WERI-Rb-1 (cell line): ENCODE measurements at regions not wholly inside any gene's neighbourhood (a gene's known extent, or its start where the extent isn't known, plus 50 kb on each side); places are given as distances from the start of the nearest gene placed in this dataset.
"Not testable (repeated sequence)": the region's sequence is repeated elsewhere in the genome, so short reads cannot be mapped to it uniquely, and the experiment has no call there.

Experiments
- DNase-seq: peaks from one replicate; pipeline ENCODE4 v3.0.0-alpha.2; 2020
- H3K27ac ChIP-seq: fragments of 250-450 bp; sonication (Bioruptor Pico); 2 replicates; pipeline ENCODE4 v1.5.1; 2020; ENCODE audit warnings: mild to moderate bottlenecking, moderate library complexity
- H3K27me3 ChIP-seq: fragments of 250-450 bp; sonication (Bioruptor Pico); 2 replicates; pipeline ENCODE4 v1.5.1; 2021; ENCODE audit warnings: mild to moderate bottlenecking, low read depth, moderate library complexity; ENCODE audit not compliant: insufficient read depth, severe bottlenecking
- H3K36me3 ChIP-seq: fragments of 250-450 bp; sonication (Bioruptor Pico); 2 replicates; pipeline ENCODE4 v1.5.1; 2020; ENCODE audit warnings: mild to moderate bottlenecking, moderate library complexity
- H3K4me3 ChIP-seq: 2 replicates; pipeline ENCODE4 v1.5.1; 2011; ENCODE audit warnings: low read depth, mild to moderate bottlenecking, control low read depth, low read length
- H3K9me3 ChIP-seq: fragments of 250-450 bp; sonication (Bioruptor Pico); 2 replicates; pipeline ENCODE4 v1.5.1; 2021; ENCODE audit warnings: mild to moderate bottlenecking, moderate library complexity; ENCODE audit not compliant: severe bottlenecking

DNA sequence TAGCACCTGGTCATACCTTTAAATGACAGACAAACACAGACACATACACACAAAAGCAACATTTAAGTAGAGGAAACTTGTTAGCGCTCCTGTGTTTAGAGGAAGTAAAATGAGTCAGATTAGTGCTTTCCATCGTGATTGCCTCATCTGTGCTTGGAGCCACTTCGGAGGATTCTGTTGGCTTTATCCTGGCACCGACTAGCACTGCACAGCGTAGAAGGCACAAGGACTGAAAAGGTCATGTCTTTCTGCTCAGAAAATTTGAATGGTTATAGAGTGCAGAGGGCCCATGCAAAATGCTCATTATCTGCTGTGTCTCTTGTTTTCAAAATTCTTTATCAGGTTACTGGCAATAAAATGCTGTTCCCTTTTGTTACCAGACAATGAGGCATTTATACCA lies 863.6 kb upstream of the TPTE start:
- DNase-seq, H3K27ac ChIP-seq, H3K36me3 ChIP-seq, H3K9me3 ChIP-seq, H3K4me3 ChIP-seq, H3K27me3 ChIP-seq: not testable (repeated sequence)

DNA sequence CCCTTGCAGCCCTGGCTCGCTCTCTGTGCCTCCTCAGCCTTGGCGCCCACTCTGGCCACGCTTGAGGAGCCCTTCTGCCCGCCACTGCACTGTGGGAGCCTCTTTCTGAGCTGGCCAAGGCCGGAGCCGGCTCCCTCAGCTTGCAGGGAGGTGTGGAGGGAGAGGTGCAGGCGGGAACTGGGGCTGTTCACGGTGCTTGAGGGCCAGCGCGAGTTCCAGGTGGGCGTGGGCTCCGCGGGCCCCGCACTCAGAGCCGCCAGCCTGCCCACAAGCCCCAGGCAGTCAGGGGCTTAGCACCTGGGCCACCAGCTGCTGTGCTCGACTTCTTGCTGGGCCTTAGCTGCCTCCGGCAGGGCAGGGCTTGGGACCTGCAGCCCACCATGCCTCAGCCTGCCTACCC lies 861.5 kb upstream of the TPTE start:
- H3K36me3 ChIP-seq, H3K27ac ChIP-seq, DNase-seq, H3K27me3 ChIP-seq, H3K9me3 ChIP-seq, H3K4me3 ChIP-seq: not testable (repeated sequence)

DNA sequence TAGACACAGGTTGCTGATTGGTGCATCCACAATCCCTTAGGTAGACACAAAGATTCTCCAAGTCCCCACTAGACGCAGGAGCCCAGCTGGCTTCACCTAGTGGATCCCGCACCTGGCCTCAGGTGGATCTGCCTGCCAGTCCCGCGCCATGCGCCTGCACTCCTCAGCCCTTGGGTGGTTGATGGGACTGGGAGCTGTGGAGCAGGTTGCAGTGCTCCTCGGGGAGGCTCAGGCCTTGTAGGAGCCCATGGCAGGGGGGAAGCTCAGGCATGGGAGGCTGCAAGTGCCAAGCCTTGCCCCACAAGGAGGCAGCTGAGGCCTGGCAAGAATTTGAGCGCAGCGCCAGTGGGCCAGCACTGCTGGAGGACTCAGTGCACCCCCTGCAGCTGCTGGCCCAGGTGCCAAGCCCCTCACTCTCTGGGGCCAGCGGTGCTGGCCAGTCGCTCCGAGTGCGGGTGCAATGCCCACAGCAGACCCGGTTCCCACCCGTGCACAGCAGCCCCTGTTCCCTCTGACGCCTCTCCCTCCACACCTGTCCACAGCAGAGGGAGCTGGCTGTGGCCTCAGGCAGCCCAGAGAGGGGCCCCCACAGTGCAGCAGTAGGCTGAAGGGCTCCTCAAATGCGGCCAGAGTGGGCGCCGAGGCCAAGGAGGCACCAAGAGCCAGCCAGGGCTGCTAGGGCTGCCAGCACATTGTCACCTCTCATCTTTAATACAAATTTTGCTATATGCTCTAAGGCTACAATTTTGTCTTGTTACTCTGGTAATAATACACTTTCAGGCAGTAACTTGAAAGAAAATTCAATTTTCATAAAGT lies 857.3 kb upstream of the TPTE start:
- H3K4me3 ChIP-seq, H3K36me3 ChIP-seq, H3K27me3 ChIP-seq, H3K27ac ChIP-seq, DNase-seq, H3K9me3 ChIP-seq: not testable (repeated sequence)

DNA sequence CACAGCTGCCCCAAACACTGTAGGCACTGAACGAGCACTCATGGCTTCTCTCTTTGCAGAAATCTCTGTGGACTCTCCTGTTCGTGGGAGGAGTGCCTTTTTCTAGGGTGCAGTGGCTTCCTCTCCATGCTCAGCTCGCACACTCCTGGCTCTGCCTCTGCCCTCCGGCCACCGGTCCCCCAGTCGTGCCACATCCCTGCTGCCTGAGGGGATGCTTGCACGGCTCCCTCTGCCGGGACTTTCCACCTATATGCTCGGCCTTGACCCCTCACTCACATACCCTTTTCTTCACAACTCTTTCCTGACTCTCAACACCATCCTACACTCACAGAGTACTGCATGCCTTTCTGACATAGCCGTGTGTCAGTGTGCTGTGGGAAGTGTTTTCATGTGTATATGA lies 845.6 kb upstream of the TPTE start:
- H3K9me3 ChIP-seq, H3K27ac ChIP-seq, DNase-seq, H3K27me3 ChIP-seq, H3K4me3 ChIP-seq, H3K36me3 ChIP-seq: not testable (repeated sequence)

DNA sequence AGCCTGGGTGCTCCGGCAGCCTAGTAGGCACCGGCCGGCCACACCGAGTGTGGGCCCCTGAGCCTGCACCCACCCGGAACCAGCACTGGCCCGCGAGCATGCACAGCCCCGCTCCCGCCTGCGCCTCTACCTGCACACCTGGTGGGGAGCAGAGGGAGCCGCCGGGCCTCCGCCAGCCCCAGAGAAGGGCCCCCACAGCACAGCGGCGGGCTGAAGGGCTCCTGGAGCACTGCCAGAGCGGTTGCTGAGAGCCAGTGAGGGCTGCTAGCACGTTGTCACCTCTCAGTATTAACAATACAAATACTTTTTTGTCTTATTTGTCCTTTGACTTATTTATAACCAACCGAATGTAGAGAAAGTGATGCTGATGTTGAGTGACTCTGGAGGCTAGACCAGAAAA lies 842.4 kb upstream of the TPTE start:
- H3K9me3 ChIP-seq, H3K27ac ChIP-seq, H3K27me3 ChIP-seq, H3K36me3 ChIP-seq, DNase-seq, H3K4me3 ChIP-seq: not testable (repeated sequence)

- DNase-seq, H3K27me3 ChIP-seq, H3K9me3 ChIP-seq, H3K27ac ChIP-seq, H3K4me3 ChIP-seq, H3K36me3 ChIP-seq: not testable (repeated sequence)
Measured at GRCh38 chr21:9688945-9689344, 832.4 kb upstream of the TPTE start.

GRCh38 chr21:9690981-9691380 lies 830.4 kb upstream of the TPTE start:
- not testable (repeated sequence) for H3K27ac ChIP-seq, H3K4me3 ChIP-seq, H3K27me3 ChIP-seq, DNase-seq, H3K9me3 ChIP-seq, H3K36me3 ChIP-seq

DNA sequence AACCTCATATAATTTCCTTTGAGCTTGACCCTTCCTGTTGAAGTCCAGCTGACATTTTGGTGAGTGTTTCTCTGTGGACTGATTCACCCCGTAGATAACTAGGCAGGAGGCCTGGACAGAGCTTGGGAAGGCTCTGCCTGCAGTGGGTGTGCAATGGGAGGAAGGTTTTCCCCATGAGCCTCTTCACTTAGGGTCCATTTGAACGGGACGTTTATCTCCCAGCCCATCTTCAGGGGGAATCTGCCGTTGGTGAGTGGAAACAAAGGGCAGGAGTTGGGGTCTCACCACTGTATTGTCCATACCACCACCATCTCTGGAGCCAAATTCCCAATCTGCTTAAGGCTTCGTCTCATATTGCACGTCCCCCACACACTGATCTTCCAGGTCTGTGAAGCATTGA lies 825.6 kb upstream of the TPTE start:
- H3K27me3 ChIP-seq, H3K36me3 ChIP-seq, H3K27ac ChIP-seq, DNase-seq, H3K9me3 ChIP-seq, H3K4me3 ChIP-seq: not testable (repeated sequence)

DNA sequence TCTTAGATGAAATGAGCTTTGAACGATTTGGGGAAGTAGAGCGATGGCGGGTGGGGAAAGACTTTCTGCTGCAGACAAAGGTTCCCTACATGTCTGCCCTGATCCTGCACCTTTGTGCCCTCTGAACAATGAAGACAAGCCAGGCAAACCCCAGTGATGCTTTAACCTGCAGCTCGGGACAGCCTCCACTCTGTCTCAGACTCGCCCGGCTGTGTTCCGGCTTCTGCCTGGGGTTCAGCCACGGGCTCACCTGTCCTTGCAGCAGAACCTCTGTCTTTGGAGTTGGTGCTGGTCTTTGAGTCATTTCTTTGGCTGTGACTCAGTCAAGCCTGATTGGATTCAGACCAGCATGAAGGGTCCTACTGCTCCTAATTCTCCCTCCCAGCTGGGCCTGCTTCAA lies 823.6 kb upstream of the TPTE start:
- H3K9me3 ChIP-seq, DNase-seq, H3K27me3 ChIP-seq, H3K4me3 ChIP-seq, H3K36me3 ChIP-seq, H3K27ac ChIP-seq: not testable (repeated sequence)

DNA sequence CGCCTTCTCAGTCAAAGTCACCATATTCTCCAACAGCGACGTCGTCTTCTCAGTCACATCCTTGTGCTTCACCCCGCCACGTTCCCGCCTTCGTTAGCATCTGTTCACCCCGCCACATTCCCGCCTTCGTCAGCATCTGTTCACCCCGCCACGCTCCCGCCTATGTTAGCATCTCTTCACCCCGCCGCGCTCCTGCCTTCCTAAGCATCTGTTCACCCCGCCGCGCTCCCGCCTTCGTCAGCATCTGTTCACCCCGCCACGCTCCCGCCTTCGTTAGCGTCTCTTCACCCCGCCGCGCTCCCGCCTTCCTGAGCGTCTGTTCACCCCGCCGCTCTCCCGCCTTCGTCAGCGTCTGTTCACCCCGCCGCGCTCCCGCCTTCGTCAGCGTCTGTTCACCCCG lies 816.4 kb upstream of the TPTE start:
- not testable (repeated sequence) for H3K27ac ChIP-seq, H3K9me3 ChIP-seq, H3K36me3 ChIP-seq, H3K4me3 ChIP-seq, H3K27me3 ChIP-seq, DNase-seq

DNA sequence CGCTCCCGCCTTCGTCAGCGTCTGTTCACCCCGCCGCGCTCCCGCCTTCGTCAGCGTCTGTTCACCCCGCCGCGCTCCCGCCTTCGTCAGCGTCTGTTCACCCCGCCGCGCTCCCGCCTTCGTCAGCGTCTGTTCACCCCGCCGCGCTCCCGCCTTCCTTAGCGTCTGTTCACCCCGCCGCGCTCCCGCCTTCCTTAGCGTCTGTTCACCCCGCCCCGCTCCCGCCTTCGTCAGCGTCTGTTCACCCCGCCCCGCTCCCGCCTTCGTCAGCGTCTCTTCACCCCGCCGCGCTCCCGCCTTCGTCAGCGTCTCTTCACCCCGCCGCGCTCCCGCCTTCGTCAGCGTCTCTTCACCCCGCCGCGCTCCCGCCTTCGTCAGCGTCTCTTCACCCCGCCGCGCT lies 815.9 kb upstream of the TPTE start:
- H3K27ac ChIP-seq, DNase-seq, H3K27me3 ChIP-seq, H3K36me3 ChIP-seq, H3K4me3 ChIP-seq, H3K9me3 ChIP-seq: not testable (repeated sequence)

- H3K27me3 ChIP-seq, H3K27ac ChIP-seq, H3K9me3 ChIP-seq, H3K4me3 ChIP-seq, H3K36me3 ChIP-seq, DNase-seq: not testable (repeated sequence)
Measured at GRCh38 chr21:9724542-9724941, 796.8 kb upstream of the TPTE start.

DNA sequence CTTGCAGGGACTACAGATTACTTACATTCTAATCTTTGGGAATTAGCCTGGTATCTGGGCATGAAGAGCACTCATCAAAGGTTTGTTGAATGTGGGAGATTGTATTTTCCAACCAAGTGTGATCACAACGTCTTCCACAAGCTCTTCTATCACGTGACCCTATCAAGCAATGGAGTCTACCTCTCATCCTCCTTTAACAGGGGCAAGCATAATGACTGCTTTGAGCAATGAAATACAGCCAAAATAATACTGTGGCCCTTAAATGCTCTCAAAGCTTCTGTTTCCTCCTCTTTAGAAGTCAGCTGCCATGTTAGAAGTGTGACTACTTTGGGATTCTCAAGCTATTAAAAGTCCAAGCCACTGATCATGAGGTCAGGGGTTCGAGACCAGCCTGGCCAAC lies 794.2 kb upstream of the TPTE start:
- H3K27me3 ChIP-seq, H3K27ac ChIP-seq, H3K36me3 ChIP-seq, DNase-seq, H3K4me3 ChIP-seq, H3K9me3 ChIP-seq: not testable (repeated sequence)

- not testable (repeated sequence) for H3K27ac ChIP-seq, H3K9me3 ChIP-seq, H3K36me3 ChIP-seq, H3K4me3 ChIP-seq, DNase-seq, H3K27me3 ChIP-seq
Measured at GRCh38 chr21:9728219-9728992, 793.0 kb upstream of the TPTE start.
